Omental fat pad (tissue), 3 donors: ENCODE measurements at regions not wholly inside any gene's neighbourhood (a gene's known extent, or its start where the extent isn't known, plus 50 kb on each side); places are given as distances from the start of the nearest gene placed in this dataset.

ENCODE experiments used
- ATAC-seq: fragments of 150-250 bp; one replicate; pipeline ENCODE4 v1.9.1; 2016; ENCODE audit warnings: mild to moderate bottlenecking, moderate library complexity; ENCODE audit not compliant: low FRiP score
- DNase-seq: peaks from one replicate; pipeline ENCODE4 v3.0.0-alpha.2; 2019; ENCODE audit warnings: low spot score
- CTCF ChIP-seq, 3 donors: fragments of 450-650 bp; IDR thresholded peaks; one replicate each; pipeline ENCODE4 v1.5.1; 2016 to 2017; ENCODE audit warnings: antibody characterized with exemption in 3 of 3, mild to moderate bottlenecking in 3 of 3, moderate library complexity in 2 of 3

- no peak for ATAC-seq
- DNase-seq: peak; percentile 17
Measured at GRCh38 chr10:78349911-78350663, 316.4 kb downstream of the RPS24 start.

GRCh38 chr10:78351283-78351682 lies 317.6 kb downstream of the RPS24 start:
- no peak for TF ChIP-seq CTCF (IDR thresholded peaks at IDR 0.05)
- ATAC-seq: no peak
- no peak for DNase-seq

More at GRCh38 chr10:78349911-78350663, 316.4 kb downstream of the RPS24 start:
- no peak for TF ChIP-seq CTCF (IDR thresholded peaks at IDR 0.05)

- DNase-seq (no peak), ATAC-seq (no peak)
- no peak for TF ChIP-seq CTCF (IDR thresholded peaks at IDR 0.05)
Measured at GRCh38 chr10:78351809-78352208, 318.1 kb downstream of the RPS24 start.

GRCh38 chr10:78353636-78354035 lies 320.0 kb downstream of the RPS24 start:
- TF ChIP-seq CTCF (IDR thresholded peaks at IDR 0.05): no peak
- DNase-seq (no peak), ATAC-seq (peak; percentile 55)

- ATAC-seq: peak; percentile 59
- DNase-seq: no peak
- TF ChIP-seq CTCF (IDR thresholded peaks at IDR 0.05): no peak
Measured at GRCh38 chr10:78354101-78354500, 320.4 kb downstream of the RPS24 start.

- no peak for TF ChIP-seq CTCF (IDR thresholded peaks at IDR 0.05)
- ATAC-seq (peak; percentile 6), DNase-seq (no peak)
Measured at GRCh38 chr10:78356291-78356900, 322.7 kb downstream of the RPS24 start.
